ENCODE measurements at regions not wholly inside any gene's neighbourhood (a gene's known extent, or its start where the extent isn't known, plus 50 kb on each side); places are given as distances from the start of the nearest gene placed in this dataset.
"Not testable (repeated sequence)": the region's sequence is repeated elsewhere in the genome, so short reads cannot be mapped to it uniquely, and the experiment has no call there.

DNA sequence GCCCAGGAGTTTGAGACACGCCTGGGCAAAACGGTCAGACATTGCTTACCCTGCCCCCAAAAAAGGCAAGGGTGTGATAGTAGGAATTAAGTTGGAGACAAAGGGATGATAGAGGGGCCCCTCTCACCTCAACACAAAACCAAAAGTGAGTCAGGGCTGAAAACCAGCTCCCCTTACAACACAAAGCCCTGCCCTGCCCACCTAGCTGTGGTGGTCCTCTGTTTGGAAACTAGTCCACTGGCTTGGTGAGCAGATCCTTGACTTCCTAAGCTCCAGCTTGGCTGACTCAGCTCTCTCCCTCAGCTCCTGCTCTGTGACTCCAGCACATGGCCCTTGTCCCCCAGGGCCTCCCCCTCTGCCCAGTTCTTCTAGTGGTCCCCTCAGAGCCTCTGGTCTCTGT is 603.8 kb downstream of the PTPRC start:
- TF ChIP-seq PAX5 (IDR thresholded peaks at IDR 0.05; ENCODE audit: insufficient read depth, low read length, severe bottlenecking) = no peak
- TF ChIP-seq POU2F2 (IDR thresholded peaks at IDR 0.05; ENCODE audit: low read depth, low read length) = no peak
- TF ChIP-seq SPI1 (IDR thresholded peaks at IDR 0.05; ENCODE audit: low read depth, low read length) = no peak
- TF ChIP-seq POLR2A (IDR thresholded peaks at IDR 0.05; ENCODE audit: low read depth, low read length) = no peak
- FAIRE-seq = no peak

DNA sequence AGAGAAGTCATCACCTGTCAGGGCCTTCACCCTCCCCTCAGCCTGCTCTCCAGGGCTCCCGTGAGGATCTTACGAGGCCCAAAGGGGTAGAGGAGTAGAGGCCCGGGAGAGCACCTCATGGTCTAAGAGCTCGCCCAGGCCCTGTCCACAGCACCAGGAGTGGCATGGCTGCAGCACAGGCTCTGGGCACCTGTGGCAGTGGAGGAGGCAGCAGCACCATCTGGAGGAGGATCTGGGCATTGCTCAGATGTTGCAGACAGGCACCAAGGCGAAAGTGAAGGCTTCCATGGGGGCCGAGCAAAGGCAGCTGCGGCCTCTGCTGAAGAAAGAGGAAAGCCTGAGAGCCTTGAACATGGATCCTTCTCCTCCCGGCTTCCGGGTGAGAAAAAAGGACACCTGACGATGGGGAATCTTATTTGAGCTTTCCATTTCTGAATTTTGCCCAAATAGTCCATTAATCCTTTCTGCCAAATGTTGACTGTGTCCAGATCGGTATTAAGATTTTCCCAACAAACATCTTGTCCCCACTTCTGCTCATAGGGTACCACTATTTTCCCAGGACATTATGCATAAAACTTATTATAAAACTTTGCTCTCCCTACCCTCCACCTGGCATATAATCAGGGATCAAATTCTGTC is 604.7 kb downstream of the PTPRC start:
- FAIRE-seq = peak; percentile 92
- TF ChIP-seq TAF1 (IDR thresholded peaks at IDR 0.05; ENCODE audit: low read depth, low read length) (no peak), SPI1 (IDR thresholded peaks at IDR 0.05; ENCODE audit: low read depth, low read length) (0 out of 2 replicates have a peak, but pooled peaks have one; percentile 3), POLR2AphosphoS5 (IDR thresholded peaks at IDR 0.05; ENCODE audit: low read depth, low read length) (no peak)

More for the DNA sequence above, 603.8 kb downstream of the PTPRC start:
- DNase-seq (ENCODE audit: insufficient read length, low spot score) = no peak

GRCh38 chr1:199245946-199246345 is 607.1 kb downstream of the PTPRC start:
- no peak for FAIRE-seq
- TF ChIP-seq POLR2A (IDR thresholded peaks at IDR 0.05; ENCODE audit: low read depth, low read length) = no peak
- no peak for TF ChIP-seq TAF1 (IDR thresholded peaks at IDR 0.05; ENCODE audit: low read depth, low read length)
- no peak for TF ChIP-seq POLR2AphosphoS5 (IDR thresholded peaks at IDR 0.05; ENCODE audit: low read depth, low read length)
- TF ChIP-seq PAX5 (IDR thresholded peaks at IDR 0.05; ENCODE audit: insufficient read depth, low read length, severe bottlenecking) = no peak
- TF ChIP-seq SPI1 (IDR thresholded peaks at IDR 0.05; ENCODE audit: low read depth, low read length) = no peak
- TF ChIP-seq POU2F2 (IDR thresholded peaks at IDR 0.05; ENCODE audit: low read depth, low read length) = no peak
- no peak for DNase-seq (ENCODE audit: insufficient read length, low spot score)

More for the DNA sequence above, 604.7 kb downstream of the PTPRC start:
- peak; percentile 25 for DNase-seq (ENCODE audit: insufficient read length, low spot score)

DNA sequence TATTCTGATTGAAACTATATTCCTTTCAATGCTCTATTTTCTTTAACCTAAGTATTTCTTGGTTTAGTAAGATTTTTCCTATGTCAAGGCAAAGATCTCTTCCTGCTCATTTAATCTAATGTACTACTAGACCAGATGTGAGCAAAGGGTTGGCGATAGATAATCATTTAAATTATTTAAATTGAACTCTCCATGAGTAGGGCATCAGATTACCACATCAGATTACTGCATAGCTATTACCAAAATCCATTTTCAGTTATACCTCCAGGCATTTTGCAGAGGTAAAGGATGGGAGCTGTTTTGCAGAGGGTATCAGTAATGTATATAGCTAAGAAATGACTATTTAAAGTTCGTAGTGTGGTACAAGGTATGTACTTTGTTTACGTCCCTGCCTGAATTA is 607.9 kb downstream of the PTPRC start:
- TF ChIP-seq PAX5 (IDR thresholded peaks at IDR 0.05; ENCODE audit: insufficient read depth, low read length, severe bottlenecking) = no peak
- no peak for TF ChIP-seq POLR2AphosphoS5 (IDR thresholded peaks at IDR 0.05; ENCODE audit: low read depth, low read length)
- TF ChIP-seq POU2F2 (IDR thresholded peaks at IDR 0.05; ENCODE audit: low read depth, low read length) = no peak
- no peak for TF ChIP-seq TAF1 (IDR thresholded peaks at IDR 0.05; ENCODE audit: low read depth, low read length)
- TF ChIP-seq SPI1 (IDR thresholded peaks at IDR 0.05; ENCODE audit: low read depth, low read length) = no peak
- no peak for TF ChIP-seq POLR2A (IDR thresholded peaks at IDR 0.05; ENCODE audit: low read depth, low read length)
- FAIRE-seq = no peak
- no peak for DNase-seq (ENCODE audit: insufficient read length, low spot score)

- DNase-seq (ENCODE audit: insufficient read length, low spot score) = no peak
- TF ChIP-seq SPI1 (IDR thresholded peaks at IDR 0.05; ENCODE audit: low read depth, low read length) (no peak), TAF1 (IDR thresholded peaks at IDR 0.05; ENCODE audit: low read depth, low read length) (no peak)
- no peak for FAIRE-seq
These were observed 609.1 kb downstream of the PTPRC start for GRCh38 chr1:199247891-199248290.

DNA sequence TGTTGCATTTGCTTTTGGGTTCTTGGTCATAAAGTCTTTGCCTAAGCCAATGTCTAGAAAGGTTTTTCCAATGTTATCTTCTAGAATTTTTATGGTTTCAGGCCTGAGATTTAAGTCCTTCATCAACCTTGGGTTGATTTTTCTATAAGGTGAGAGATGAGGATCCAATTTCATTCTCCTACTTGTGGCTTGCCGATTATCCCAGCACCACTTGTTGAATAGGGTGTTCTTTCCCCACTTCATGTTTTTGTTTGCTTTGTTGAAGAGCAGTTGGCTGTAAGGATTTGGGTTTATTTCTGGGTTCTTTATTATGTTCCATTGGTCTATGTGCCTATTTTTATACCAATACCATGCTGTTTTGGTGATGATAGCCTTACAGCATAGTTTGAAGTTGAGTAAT is 615.2 kb downstream of the PTPRC start:
- DNase-seq (ENCODE audit: insufficient read length, low spot score); FAIRE-seq: not testable (repeated sequence)

DNA sequence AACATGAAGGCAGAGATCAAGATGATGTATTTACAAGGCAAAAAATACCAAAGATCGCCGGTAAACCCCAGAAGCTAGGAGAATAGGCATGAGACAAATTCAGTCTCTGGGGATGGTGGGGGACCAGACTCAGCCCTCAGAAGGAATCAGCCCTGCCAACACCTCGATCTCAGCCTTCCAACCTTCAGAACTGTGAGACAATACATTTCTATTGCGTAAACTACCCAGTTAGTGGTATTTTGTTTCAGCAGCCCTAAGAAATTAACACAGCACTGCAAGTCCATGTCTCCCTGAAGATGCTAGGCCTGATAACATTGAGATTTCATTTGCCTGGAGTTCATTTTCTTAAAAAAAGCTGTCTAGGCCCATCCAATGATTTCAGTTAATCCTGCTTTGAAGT is 622.5 kb downstream of the PTPRC start:
- DNase-seq (ENCODE audit: insufficient read length, low spot score) (no peak), FAIRE-seq (no peak)
- TF ChIP-seq POLR2AphosphoS5 (IDR thresholded peaks at IDR 0.05; ENCODE audit: low read depth, low read length) = no peak

GRCh38 chr1:199264283-199264682 is 625.4 kb downstream of the PTPRC start:
- DNase-seq (ENCODE audit: insufficient read length, low spot score) (no peak), FAIRE-seq (no peak)
- TF ChIP-seq POLR2AphosphoS5 (IDR thresholded peaks at IDR 0.05; ENCODE audit: low read depth, low read length) (no peak), SPI1 (IDR thresholded peaks at IDR 0.05; ENCODE audit: low read depth, low read length) (no peak), TAF1 (IDR thresholded peaks at IDR 0.05; ENCODE audit: low read depth, low read length) (no peak), POU2F2 (IDR thresholded peaks at IDR 0.05; ENCODE audit: low read depth, low read length) (no peak), POLR2A (IDR thresholded peaks at IDR 0.05; ENCODE audit: low read depth, low read length) (no peak), PAX5 (IDR thresholded peaks at IDR 0.05; ENCODE audit: insufficient read depth, low read length, severe bottlenecking) (no peak)

- DNase-seq (ENCODE audit: insufficient read length, low spot score) = no peak
- TF ChIP-seq TAF1 (IDR thresholded peaks at IDR 0.05; ENCODE audit: low read depth, low read length) (no peak), POU2F2 (IDR thresholded peaks at IDR 0.05; ENCODE audit: low read depth, low read length) (no peak), POLR2AphosphoS5 (IDR thresholded peaks at IDR 0.05; ENCODE audit: low read depth, low read length) (no peak), PAX5 (IDR thresholded peaks at IDR 0.05; ENCODE audit: insufficient read depth, low read length, severe bottlenecking) (no peak), POLR2A (IDR thresholded peaks at IDR 0.05; ENCODE audit: low read depth, low read length) (no peak), SPI1 (IDR thresholded peaks at IDR 0.05; ENCODE audit: low read depth, low read length) (no peak)
- FAIRE-seq = no peak
These were observed 626.1 kb downstream of the PTPRC start for GRCh38 chr1:199264911-199265310.

DNA sequence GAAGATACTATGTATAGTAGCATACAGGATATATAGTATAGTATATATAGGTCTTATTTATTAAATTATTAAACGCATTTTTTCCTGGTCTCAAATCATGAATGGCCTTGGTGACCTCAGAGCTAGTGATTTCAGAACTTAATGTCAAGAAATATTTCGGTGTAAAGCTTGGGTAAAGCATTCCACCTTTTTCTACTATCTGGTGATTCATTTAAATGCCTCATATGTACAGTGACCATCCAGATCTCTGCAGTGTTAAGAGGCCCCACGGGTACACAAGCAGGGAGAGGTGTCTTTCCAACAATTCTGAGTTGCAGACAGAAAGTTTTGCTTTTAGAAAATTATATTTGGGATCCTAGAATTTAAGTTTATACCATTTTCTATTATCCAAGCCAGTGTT is 626.5 kb downstream of the PTPRC start:
- FAIRE-seq (no peak), DNase-seq (ENCODE audit: insufficient read length, low spot score) (no peak)
- TF ChIP-seq PAX5 (IDR thresholded peaks at IDR 0.05; ENCODE audit: insufficient read depth, low read length, severe bottlenecking) (no peak), POU2F2 (IDR thresholded peaks at IDR 0.05; ENCODE audit: low read depth, low read length) (no peak), TAF1 (IDR thresholded peaks at IDR 0.05; ENCODE audit: low read depth, low read length) (no peak), SPI1 (IDR thresholded peaks at IDR 0.05; ENCODE audit: low read depth, low read length) (no peak), POLR2A (IDR thresholded peaks at IDR 0.05; ENCODE audit: low read depth, low read length) (no peak), POLR2AphosphoS5 (IDR thresholded peaks at IDR 0.05; ENCODE audit: low read depth, low read length) (no peak)

DNA sequence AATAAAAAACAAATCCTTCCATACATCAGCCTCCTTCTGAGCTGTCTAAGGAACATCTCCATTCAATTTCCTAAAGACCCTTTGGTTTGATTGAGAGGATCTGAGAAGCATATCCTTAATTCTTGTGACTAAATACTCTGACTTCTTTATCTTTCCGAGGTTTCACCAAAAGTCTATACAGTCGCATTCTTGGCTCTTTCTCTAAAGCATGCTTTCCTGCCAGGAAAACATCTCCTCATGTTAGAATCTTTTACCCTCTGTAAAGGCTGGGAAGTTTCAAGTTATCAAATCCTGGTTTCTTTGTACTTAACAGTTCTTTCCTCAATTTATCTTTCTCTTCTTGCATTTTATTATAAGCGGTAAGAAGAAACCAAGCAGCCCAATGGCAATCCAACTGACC is 630.4 kb downstream of the PTPRC start:
- no peak for FAIRE-seq
- TF ChIP-seq POLR2AphosphoS5 (IDR thresholded peaks at IDR 0.05; ENCODE audit: low read depth, low read length) (no peak), POU2F2 (IDR thresholded peaks at IDR 0.05; ENCODE audit: low read depth, low read length) (no peak), TAF1 (IDR thresholded peaks at IDR 0.05; ENCODE audit: low read depth, low read length) (no peak), PAX5 (IDR thresholded peaks at IDR 0.05; ENCODE audit: insufficient read depth, low read length, severe bottlenecking) (no peak), POLR2A (IDR thresholded peaks at IDR 0.05; ENCODE audit: low read depth, low read length) (no peak), SPI1 (IDR thresholded peaks at IDR 0.05; ENCODE audit: low read depth, low read length) (no peak)
- no peak for DNase-seq (ENCODE audit: insufficient read length, low spot score)
